IMR-90 (cell line): ENCODE measurements at regions not wholly inside any gene's neighbourhood (a gene's known extent, or its start where the extent isn't known, plus 50 kb on each side); places are given as distances from the start of the nearest gene placed in this dataset.

Source experiments
- ATAC-seq: fragments of 200-7000 bp; cut with Tn5 transposase; 2 replicates; pipeline ENCODE4 v1.9.1; 2020; ENCODE audit warnings: low read depth, mild to moderate bottlenecking, moderate library complexity
- BruUV-seq: library from RNA; stranded (reverse); fragments of 400-500 nt; replicated peaks from 2 replicates; lab custom pipeline; 2021; lab: Mats Ljungman, UMichigan
- CTCF ChIA-PET: fragments of 300-600 bp; formaldehyde crosslinking; extraction: SDS; loops from one replicate; lab custom pipeline; 2021; ENCODE audit warnings: antibody characterized with exemption; lab: Yijun Ruan, JAX
- POLR2A ChIA-PET: fragments of 300-600 bp; sonication (Branson Sonifier 250); formaldehyde crosslinking; loops from one replicate; lab custom pipeline; 2022; ENCODE audit warnings: antibody characterized with exemption; ENCODE audit not compliant: unreplicated experiment; lab: Charles Lee
- DNase-seq: peaks from one replicate; pipeline ENCODE4 v3.0.0; 2013
- H2AFZ ChIP-seq: replicated peaks from 2 replicates; pipeline ENCODE3; 2013; ENCODE audit warnings: low read length, mild to moderate bottlenecking; ENCODE audit not compliant: poor library complexity
- H2AK5ac ChIP-seq: 2 replicates; pipeline ENCODE4 v1.6.1; 2013; ENCODE audit warnings: low read depth, low read length, inconsistent platforms
- H2AK9ac ChIP-seq: replicated peaks from 2 replicates; pipeline ENCODE3; 2013; ENCODE audit warnings: mild to moderate bottlenecking, low read depth, low read length, moderate library complexity; ENCODE audit not compliant: poor library complexity
- H2BK120ac ChIP-seq: 2 replicates; pipeline ENCODE4 v1.6.1; 2013; ENCODE audit warnings: low read depth, low read length, inconsistent platforms
- H2BK15ac ChIP-seq: 3 replicates; pipeline ENCODE4 v1.6.1; 2013; ENCODE audit warnings: low read depth, low read length, inconsistent platforms
- H2BK20ac ChIP-seq: 2 replicates; pipeline ENCODE4 v1.6.1; 2013; ENCODE audit warnings: low read depth, mild to moderate bottlenecking, inconsistent platforms, low read length, moderate library complexity
- H2BK5ac ChIP-seq: 2 replicates; pipeline ENCODE4 v1.6.1; 2013; ENCODE audit warnings: mild to moderate bottlenecking, low read depth, low read length, inconsistent platforms; ENCODE audit not compliant: poor library complexity, severe bottlenecking
- H3K14ac ChIP-seq: replicated peaks from 2 replicates; pipeline ENCODE4 v1.6.1; 2013; ENCODE audit warnings: low read depth, low read length, inconsistent platforms
- H3K18ac ChIP-seq: 2 replicates; pipeline ENCODE4 v1.6.1; 2013; ENCODE audit warnings: low read depth, low read length, control low read depth
- H3K23ac ChIP-seq: 2 replicates; pipeline ENCODE4 v1.6.1; 2013; ENCODE audit warnings: low read depth, low read length, inconsistent platforms
- H3K27ac ChIP-seq: 2 replicates; pipeline ENCODE4 v1.5.1; 2013; ENCODE audit warnings: mild to moderate bottlenecking, control low read depth, low read length; ENCODE audit not compliant: insufficient read depth
- H3K27me3 ChIP-seq: 2 replicates; pipeline ENCODE4 v1.6.1; 2013; ENCODE audit warnings: low read length; ENCODE audit not compliant: control insufficient read depth, insufficient read depth
- H3K36me3 ChIP-seq: 2 replicates; pipeline ENCODE4 v1.6.1; 2013; ENCODE audit warnings: low read length, mixed read lengths; ENCODE audit not compliant: control insufficient read depth, insufficient read depth
- H3K4ac ChIP-seq: 2 replicates; pipeline ENCODE4 v1.6.1; 2013; ENCODE audit warnings: low read depth, low read length, inconsistent platforms
- H3K4me1 ChIP-seq: 2 replicates; pipeline ENCODE4 v1.6.1; 2013; ENCODE audit warnings: low read length, mixed read lengths; ENCODE audit not compliant: control insufficient read depth, insufficient read depth
- H3K4me2 ChIP-seq: 2 replicates; pipeline ENCODE4 v1.6.1; 2013; ENCODE audit warnings: low read depth, mild to moderate bottlenecking, control low read depth, low read length, moderate library complexity
- H3K4me3 ChIP-seq: 2 replicates; pipeline ENCODE4 v1.5.1; 2013; ENCODE audit warnings: low read depth, mild to moderate bottlenecking, control low read depth, low read length, moderate library complexity; ENCODE audit not compliant: insufficient read depth
- H3K56ac ChIP-seq: 2 replicates; pipeline ENCODE4 v1.6.1; 2013; ENCODE audit warnings: low read length, inconsistent platforms; ENCODE audit not compliant: insufficient read depth; ENCODE audit errors: extremely low read depth
- H3K79me1 ChIP-seq, 2 experiments: 2 replicates each; pipeline ENCODE4 v1.6.1; 2013; ENCODE audit warnings: low read length in 2 of 2, inconsistent platforms in 1 of 2, low read depth in 1 of 2
- H3K9ac ChIP-seq: 2 replicates; pipeline ENCODE4 v1.6.1; 2013; ENCODE audit warnings: low read depth, low read length, control low read depth
- H3K9me1 ChIP-seq: 2 replicates; pipeline ENCODE4 v1.6.1; 2013; ENCODE audit warnings: low read length, inconsistent platforms; ENCODE audit not compliant: insufficient read depth
- H3K9me3 ChIP-seq: 2 replicates; pipeline ENCODE4 v1.6.1; 2013; ENCODE audit warnings: low read length; ENCODE audit not compliant: control insufficient read depth, insufficient read depth
- H4K20me1 ChIP-seq: 2 replicates; pipeline ENCODE4 v1.6.1; 2013; ENCODE audit warnings: low read length, inconsistent platforms; ENCODE audit not compliant: insufficient read depth
- H4K5ac ChIP-seq: 2 replicates; pipeline ENCODE4 v1.6.1; 2013; ENCODE audit warnings: mild to moderate bottlenecking, low read depth, low read length, control low read depth
- H4K8ac ChIP-seq, 2 experiments: 2 replicates each; pipeline ENCODE4 v1.6.1; 2013; ENCODE audit warnings: low read depth in 2 of 2, low read length in 2 of 2, control low read depth in 1 of 2, inconsistent platforms in 1 of 2
- H4K91ac ChIP-seq: 2 replicates; pipeline ENCODE4 v1.6.1; 2013; ENCODE audit warnings: low read depth, low read length, inconsistent platforms; ENCODE audit not compliant: insufficient read depth
- BHLHE40 ChIP-seq: fragments of 150-350 bp; IDR thresholded peaks from 2 replicates; pipeline ENCODE4 v1.6.1; 2016; ENCODE audit warnings: mild to moderate bottlenecking, low read depth, low read length
- CTCF ChIP-seq: conservative IDR thresholded peaks from 2 replicates; pipeline ENCODE4 v1.5.1; 2012; ENCODE audit warnings: mild to moderate bottlenecking, low read depth, low read length, improper control_type of control experiment
- WGBS, 2 experiments: methylation state at CpG; one replicate each; pipeline versions ENCODE4 v1.1.5 to v1.1.7; 2013; ENCODE audit warnings: missing lambda C conversion rate in 2 of 2; ENCODE audit not compliant: insufficient read length in 1 of 2; ENCODE audit errors: extremely low coverage in 2 of 2; 5-methylcytosine and 5-hydroxymethylcytosine counted together
- dilution Hi-C: fragments of 300-500 bp; cut with HindIII; formaldehyde crosslinking; loops from one replicate; pipeline ENCODE4 v1.14.3; 2018; ENCODE audit warnings: low sequenced_read_pairs; ENCODE audit not compliant: unreplicated experiment
- in situ Hi-C: fragments of 300-500 bp; cut with MboI; formaldehyde crosslinking; loops from 3 replicates; pipeline ENCODE4 v1.14.3; 2019; ENCODE audit warnings: low sequenced_read_pairs, inconsistent platforms, mixed read lengths
- intact Hi-C: fragments of 100-400 bp; cut with micrococcal nuclease; formaldehyde crosslinking; loops from 2 replicates; pipeline ENCODE4 v1.10.0; 2022

DNA sequence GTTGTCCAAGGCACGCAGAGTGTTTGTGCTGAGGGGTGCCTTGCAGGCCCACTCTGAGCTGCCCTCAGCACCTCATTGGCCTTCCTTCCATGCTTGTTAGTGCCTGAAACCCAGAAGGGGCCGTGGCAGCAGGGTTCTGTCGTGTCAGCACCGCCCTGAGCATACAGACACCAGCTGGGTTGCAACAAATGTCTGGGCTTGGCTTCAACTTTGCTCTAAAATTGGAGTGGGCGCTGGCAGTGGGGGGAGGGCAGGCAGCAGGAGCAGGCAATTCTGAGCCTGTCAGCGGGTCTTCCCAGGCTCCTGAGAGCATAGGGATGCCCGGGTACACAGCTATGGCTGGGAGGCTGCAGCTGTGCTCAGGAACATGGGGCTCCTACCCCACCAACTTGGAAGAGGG lies 464.3 kb downstream of the EPHA3 start:
- Histone ChIP-seq H2AFZ (no peak overlapping the region), H3K4me3 (no peak overlapping the region), H3K27ac (no peak overlapping the region), H3K4me2 (no peak overlapping the region), H2AK5ac (no peak overlapping the region), H3K79me1 (no peaks in the 10 kb centered on the region), H4K91ac (no peak overlapping the region), H3K56ac (no peak overlapping the region), H3K23ac (no peak overlapping the region), H3K9ac (no peak overlapping the region), H2AK9ac (no peak overlapping the region), H3K9me1 (no peaks in the 10 kb centered on the region), H4K20me1 (no peaks in the 10 kb centered on the region), H3K18ac (no peak overlapping the region), H2BK20ac (no peak overlapping the region), H3K36me3 (no peaks in the 10 kb centered on the region), H4K8ac (no peak overlapping the region), H3K4me1 (no peaks in the 10 kb centered on the region; the same call in 1 of the 2 replicates), H3K9me3 (no peaks in the 10 kb centered on the region), H3K27me3 (no peaks in the 10 kb centered on the region), H4K5ac (no peak overlapping the region), H2BK120ac (no peak overlapping the region), H3K4ac (no peak overlapping the region), H3K14ac (no peak overlapping the region), H2BK5ac (no peak overlapping the region), H2BK15ac (no peak overlapping the region)
- 60% methylated on average over 1 of the region's 7 CpGs; no CpG with 5 or more reads in 1 of the 2 experiments for WGBS, 2 experiments
- in situ Hi-C loops (no loop called here), dilution Hi-C loops (no loop called here), intact Hi-C loops (no loop called here)
- DNase-seq (no peak), ATAC-seq (0 out of 2 replicates have a peak, but pooled peaks have one; percentile 11)
- POLR2A ChIA-PET, result no interaction called here
- CTCF ChIA-PET, result no interaction called here
- TF ChIP-seq CTCF (no peak), BHLHE40 (no peak)
- no TSS peak for BruUV-seq
